Gastroesophageal sphincter (tissue), 4 donors: ENCODE measurements at regions not wholly inside any gene's neighbourhood (a gene's known extent, or its start where the extent isn't known, plus 50 kb on each side); places are given as distances from the start of the nearest gene placed in this dataset.

Source experiments
- ATAC-seq: fragments of 150-250 bp; one replicate; pipeline ENCODE4 v1.9.1; 2016; ENCODE audit warnings: mild to moderate bottlenecking, moderate library complexity
- H3K27ac ChIP-seq, 4 donors: fragments of 200-600 bp; sonication (generic) in 3 of 4; 1 replicate in 3 of 4; 2 replicates in 1 of 4; pipeline ENCODE4 v1.5.1; 2016 to 2019
- H3K27me3 ChIP-seq: fragments of 200-600 bp; sonication (generic); one replicate; pipeline ENCODE4 v1.5.1; 2019
- H3K36me3 ChIP-seq, 2 donors: fragments of 200-600 bp; sonication (generic); one replicate each; pipeline ENCODE4 v1.5.1; 2019; ENCODE audit warnings: control low read depth in 1 of 2
- H3K4me1 ChIP-seq, 3 donors: fragments of 200-600 bp; sonication (generic); 1 replicate in 2 of 3; 2 replicates in 1 of 3; pipeline ENCODE4 v1.5.1; 2016 to 2019; ENCODE audit warnings: control low read depth in 2 of 3
- H3K4me3 ChIP-seq, 2 donors: fragments of 200-600 bp; sonication (generic); one replicate each; pipeline ENCODE4 v1.5.1; 2019; ENCODE audit warnings: mild to moderate bottlenecking in 1 of 2, moderate library complexity in 1 of 2
- H3K9me3 ChIP-seq, 3 donors: fragments of 200-600 bp; sonication (generic); one replicate each; pipeline ENCODE4 v1.5.1; 2017 to 2019; ENCODE audit warnings: control low read depth in 2 of 3
- CTCF ChIP-seq, 4 experiments: fragments of 200-600 bp in 2 of 4; fragments of 450-650 bp in 2 of 4; sonication (generic) in 1 of 4; IDR thresholded peaks; one replicate each; pipeline ENCODE4 v1.5.1; 2017 to 2019; ENCODE audit warnings: antibody characterized with exemption in 4 of 4, mild to moderate bottlenecking in 2 of 4, moderate library complexity in 2 of 4
- EP300 ChIP-seq: sonication (generic); formaldehyde crosslinking; IDR thresholded peaks from one replicate; pipeline ENCODE4 v1.6.1; 2017; ENCODE audit warnings: antibody characterized with exemption, mild to moderate bottlenecking
- POLR2A ChIP-seq, 2 donors: fragments of 450-650 bp; IDR thresholded peaks; one replicate each; pipeline ENCODE4 v1.6.1; 2017; ENCODE audit warnings: antibody characterized with exemption in 2 of 2, mild to moderate bottlenecking in 2 of 2, moderate library complexity in 1 of 2
- POLR2AphosphoS5 ChIP-seq: sonication (generic); formaldehyde crosslinking; IDR thresholded peaks from one replicate; pipeline ENCODE4 v1.6.1; 2017; ENCODE audit warnings: antibody characterized with exemption
- WGBS, 2 donors: methylation state at CpG; one replicate each; pipeline ENCODE4 v1.1.5; 2018; ENCODE audit warnings: low coverage in 1 of 2; 5-methylcytosine and 5-hydroxymethylcytosine counted together

GRCh38 chr1:2865571-2866421 is 64.3 kb upstream of the TTC34 start:
- Histone ChIP-seq H3K27me3 (peaks cover 100% of the 10 kb centered on the region), H3K9me3 (peaks cover 0 to 9% (median under 1%) of the 10 kb centered on the region in 3 donors), H3K27ac (no peak overlapping the region), H3K36me3 (no peaks in the 10 kb centered on the region), H3K4me1 (no peaks in the 10 kb centered on the region), H3K4me3 (no peak overlapping the region)
- 20% methylated on average over 1 of the region's 28 CpGs; no CpG with 5 or more reads in 1 of the 2 donors for WGBS, 2 donors
- no peak for TF ChIP-seq POLR2A (IDR thresholded peaks at IDR 0.05)
- no peak for TF ChIP-seq EP300
- no peak for TF ChIP-seq POLR2AphosphoS5
- no peak for TF ChIP-seq CTCF (IDR thresholded peaks at IDR 0.05)
- no peak for ATAC-seq

- H3K9me3 ChIP-seq = peaks cover 0 to 16% (median 3%) of the 10 kb centered on the region in 3 donors
- H3K4me3 ChIP-seq = no peak overlapping the region
- WGBS, 2 donors = 45% methylated on average over 4 of the region's 26 CpGs; no CpG with 5 or more reads in 1 of the 2 donors
- H3K36me3 ChIP-seq = no peaks in the 10 kb centered on the region
- H3K27ac ChIP-seq = no peak overlapping the region
- no peak for ATAC-seq
- TF ChIP-seq POLR2A (IDR thresholded peaks at IDR 0.05) (no peak), CTCF (IDR thresholded peaks at IDR 0.05) (no peak), POLR2AphosphoS5 (no peak), EP300 (no peak)
- H3K4me1 ChIP-seq = no peaks in the 10 kb centered on the region
- H3K27me3 ChIP-seq = peaks cover 95% of the 10 kb centered on the region
Observed at GRCh38 chr1:2866422-2867086, 65.1 kb upstream of the TTC34 start.

GRCh38 chr1:2867087-2867425 is 65.6 kb upstream of the TTC34 start:
- H3K4me3 ChIP-seq = no peak overlapping the region
- no peak overlapping the region for H3K27ac ChIP-seq
- no peak for ATAC-seq
- peaks cover 94% of the 10 kb centered on the region for H3K27me3 ChIP-seq
- H3K4me1 ChIP-seq = no peaks in the 10 kb centered on the region
- WGBS, 2 donors = 60 to 61% methylated on average over 2 to 5 of the region's 11 CpGs
- H3K36me3 ChIP-seq = no peaks in the 10 kb centered on the region
- TF ChIP-seq POLR2A (IDR thresholded peaks at IDR 0.05) (no peak), CTCF (IDR thresholded peaks at IDR 0.05) (no peak), EP300 (no peak), POLR2AphosphoS5 (no peak)
- peaks cover 0 to 22% (median 5%) of the 10 kb centered on the region in 3 donors for H3K9me3 ChIP-seq

GRCh38 chr1:2867861-2868260 is 66.4 kb upstream of the TTC34 start:
- Histone ChIP-seq H3K9me3 (peaks cover 0 to 26% (median 5%) of the 10 kb centered on the region in 3 donors), H3K4me3 (no peak overlapping the region), H3K36me3 (no peaks in the 10 kb centered on the region), H3K27me3 (peaks cover 92% of the 10 kb centered on the region), H3K4me1 (no peaks in the 10 kb centered on the region), H3K27ac (no peak overlapping the region)
- no CpG with 5 or more reads among the region's 10 CpGs for WGBS, 2 donors
- no peak for ATAC-seq
- TF ChIP-seq EP300 = no peak
- no peak for TF ChIP-seq POLR2A (IDR thresholded peaks at IDR 0.05)
- no peak for TF ChIP-seq POLR2AphosphoS5
- TF ChIP-seq CTCF (IDR thresholded peaks at IDR 0.05) = no peak
